Uterus (tissue), 3 donors: ENCODE measurements at regions not wholly inside any gene's neighbourhood (a gene's known extent, or its start where the extent isn't known, plus 50 kb on each side); places are given as distances from the start of the nearest gene placed in this dataset.

Experiments
- DNase-seq, 2 donors: peaks; one replicate each; pipeline ENCODE4 v3.0.0-alpha.2; 2019 to 2020
- H3K27ac ChIP-seq, 2 donors: fragments of 200-600 bp; sonication (generic); 1 replicate in 1 of 2; 2 replicates in 1 of 2; pipeline ENCODE4 v1.5.1; 2016 to 2018
- H3K27me3 ChIP-seq, 2 donors: fragments of 200-600 bp; sonication (generic); one replicate each; pipeline ENCODE4 v1.5.1; 2018 to 2019; ENCODE audit warnings: control low read depth in 1 of 2
- H3K36me3 ChIP-seq, 2 donors: fragments of 200-600 bp; sonication (generic); one replicate each; pipeline ENCODE4 v1.5.1; 2019; ENCODE audit warnings: control low read depth in 1 of 2
- H3K4me1 ChIP-seq, 2 donors: fragments of 200-600 bp; sonication (generic); one replicate each; pipeline ENCODE4 v1.5.1; 2018 to 2019; ENCODE audit warnings: control low read depth in 1 of 2
- H3K4me3 ChIP-seq, 2 donors: fragments of 200-600 bp; sonication (generic); 1 replicate in 1 of 2; 2 replicates in 1 of 2; pipeline ENCODE4 v1.5.1; 2018 to 2019; ENCODE audit warnings: mild to moderate bottlenecking in 1 of 2
- H3K9me3 ChIP-seq, 2 donors: fragments of 200-600 bp; sonication (generic); one replicate each; pipeline ENCODE4 v1.5.1; 2019; ENCODE audit warnings: control low read depth in 1 of 2
- POLR2A ChIP-seq, 2 donors: fragments of 450-650 bp; IDR thresholded peaks; one replicate each; pipeline ENCODE4 v1.6.1; 2016; ENCODE audit warnings: antibody characterized with exemption in 2 of 2, mild to moderate bottlenecking in 1 of 2, moderate library complexity in 1 of 2
- intact Hi-C: fragments of 100-400 bp; cut with DNase I; formaldehyde crosslinking; loops from one replicate; pipeline ENCODE4 v1.15.1; 2023; ENCODE audit warnings: low total_unique reads
- TF ChIP-seq, protein P1 (sequence below), 4 experiments: fragments of 200-600 bp in 2 of 4; fragments of 450-650 bp in 2 of 4; sonication (generic) in 2 of 4; IDR thresholded peaks; one replicate each; pipeline ENCODE4 v1.5.1; 2016 to 2019; ENCODE audit warnings: antibody characterized with exemption in 4 of 4, mild to moderate bottlenecking in 2 of 4, moderate library complexity in 1 of 4
- donor health status: DM: yes; HTN: yes; CAD: no.

DNA sequence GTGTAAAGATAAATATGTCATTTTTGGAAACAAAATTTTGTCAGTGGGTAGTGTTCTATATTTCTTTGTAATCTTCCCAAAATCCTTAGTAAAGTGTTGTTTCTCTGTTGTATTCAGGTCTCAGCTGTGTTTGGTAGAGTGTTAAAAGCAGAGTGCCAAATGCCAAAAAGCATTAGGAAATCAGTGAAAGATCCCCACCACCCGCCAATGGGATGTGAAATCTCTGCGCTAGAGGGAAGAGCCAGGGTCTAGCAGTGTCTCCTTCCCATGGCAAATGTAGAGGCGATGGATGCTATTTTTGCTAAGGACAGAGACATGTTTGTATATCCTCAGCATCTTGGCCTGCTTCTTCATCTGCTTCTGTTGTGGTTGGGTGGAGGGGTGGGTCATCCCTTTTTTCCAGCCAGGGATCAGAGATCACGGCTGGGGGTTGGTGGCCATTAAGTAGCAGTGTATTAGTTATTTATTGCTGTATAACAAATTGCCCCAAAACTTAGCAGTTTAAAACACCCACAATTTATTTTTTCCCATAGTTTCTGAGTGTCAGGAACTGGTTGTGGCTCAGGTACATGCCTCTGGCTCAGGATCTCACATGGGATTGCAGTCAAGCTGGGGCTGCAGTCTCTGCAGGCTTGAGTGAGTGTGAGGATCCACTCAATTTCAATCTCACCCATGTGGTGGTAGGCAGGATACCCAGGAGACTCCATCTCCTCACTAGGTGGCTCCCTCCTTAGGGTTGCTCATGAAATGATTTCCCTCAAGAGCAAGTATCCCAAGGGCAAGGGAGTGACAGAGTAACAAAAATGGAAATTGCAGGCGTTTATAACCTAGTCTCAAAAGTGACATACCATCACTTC lies 211.9 kb downstream of the MYCN start:
- Histone ChIP-seq H3K4me3 (no peak overlapping the region), H3K36me3 (no peaks in the 10 kb centered on the region), H3K27me3 (no peaks in the 10 kb centered on the region), H3K4me1 (no peaks in the 10 kb centered on the region), H3K9me3 (no peaks in the 10 kb centered on the region), H3K27ac (no peak overlapping the region)
- TF ChIP-seq POLR2A (IDR thresholded peaks at IDR 0.05) = no peak
- TF ChIP-seq, protein P1, sequence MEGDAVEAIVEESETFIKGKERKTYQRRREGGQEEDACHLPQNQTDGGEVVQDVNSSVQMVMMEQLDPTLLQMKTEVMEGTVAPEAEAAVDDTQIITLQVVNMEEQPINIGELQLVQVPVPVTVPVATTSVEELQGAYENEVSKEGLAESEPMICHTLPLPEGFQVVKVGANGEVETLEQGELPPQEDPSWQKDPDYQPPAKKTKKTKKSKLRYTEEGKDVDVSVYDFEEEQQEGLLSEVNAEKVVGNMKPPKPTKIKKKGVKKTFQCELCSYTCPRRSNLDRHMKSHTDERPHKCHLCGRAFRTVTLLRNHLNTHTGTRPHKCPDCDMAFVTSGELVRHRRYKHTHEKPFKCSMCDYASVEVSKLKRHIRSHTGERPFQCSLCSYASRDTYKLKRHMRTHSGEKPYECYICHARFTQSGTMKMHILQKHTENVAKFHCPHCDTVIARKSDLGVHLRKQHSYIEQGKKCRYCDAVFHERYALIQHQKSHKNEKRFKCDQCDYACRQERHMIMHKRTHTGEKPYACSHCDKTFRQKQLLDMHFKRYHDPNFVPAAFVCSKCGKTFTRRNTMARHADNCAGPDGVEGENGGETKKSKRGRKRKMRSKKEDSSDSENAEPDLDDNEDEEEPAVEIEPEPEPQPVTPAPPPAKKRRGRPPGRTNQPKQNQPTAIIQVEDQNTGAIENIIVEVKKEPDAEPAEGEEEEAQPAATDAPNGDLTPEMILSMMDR (IDR thresholded peaks at IDR 0.05) = no peak
- intact Hi-C loops = no loop called here
- no peak for DNase-seq

DNA sequence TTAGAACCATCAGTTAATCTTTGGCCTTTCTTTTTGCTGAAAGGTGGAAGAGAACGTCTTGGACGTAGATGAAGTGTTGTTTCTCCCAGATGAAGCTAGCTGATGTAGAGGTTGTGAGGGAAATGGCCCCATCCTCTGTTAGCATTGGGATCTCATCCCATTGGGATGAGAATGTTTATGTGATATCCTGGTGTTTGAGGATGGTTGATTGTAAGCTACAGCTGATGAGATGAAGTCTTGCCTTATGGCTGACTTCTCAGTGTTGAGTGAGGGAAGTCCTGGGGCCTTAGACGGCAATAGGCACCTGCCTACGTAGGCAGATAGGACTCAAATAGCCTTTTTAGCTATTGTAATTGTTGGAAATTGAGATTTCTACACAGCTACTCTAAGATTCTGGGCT lies 211.3 kb downstream of the MYCN start:
- no peaks in the 10 kb centered on the region for H3K4me1 ChIP-seq

DNA sequence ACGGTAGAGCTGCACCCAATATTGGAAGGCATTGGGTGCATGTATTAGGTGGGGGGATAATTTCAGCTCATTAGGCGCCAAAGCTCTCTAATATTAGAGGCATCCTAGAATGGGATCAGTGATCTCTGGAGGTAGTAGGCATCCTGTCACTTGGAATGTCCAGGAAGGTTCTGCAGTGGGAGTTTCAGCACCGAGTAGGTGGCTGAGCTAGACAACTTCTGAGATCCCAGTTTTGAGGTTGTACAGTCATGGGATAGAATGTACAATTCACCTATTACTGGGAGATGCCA lies 210.9 kb downstream of the MYCN start:
- Histone ChIP-seq H3K27ac (no peak overlapping the region), H3K36me3 (no peaks in the 10 kb centered on the region), H3K27me3 (no peaks in the 10 kb centered on the region), H3K4me1 (no peaks in the 10 kb centered on the region), H3K4me3 (no peak overlapping the region), H3K9me3 (no peaks in the 10 kb centered on the region)
- intact Hi-C loops = no loop called here
- TF ChIP-seq, protein P1 (IDR thresholded peaks at IDR 0.05) = no peak
- no peak for TF ChIP-seq POLR2A (IDR thresholded peaks at IDR 0.05)
- no peak for DNase-seq

More for the DNA sequence above, 211.3 kb downstream of the MYCN start:
- DNase-seq = no peak
- no peak overlapping the region for H3K4me3 ChIP-seq
- H3K36me3 ChIP-seq = no peaks in the 10 kb centered on the region
- H3K27ac ChIP-seq = no peak overlapping the region
- TF ChIP-seq, protein P1 (IDR thresholded peaks at IDR 0.05) = no peak
- TF ChIP-seq POLR2A (IDR thresholded peaks at IDR 0.05) = no peak
- H3K9me3 ChIP-seq = no peaks in the 10 kb centered on the region
- no peaks in the 10 kb centered on the region for H3K27me3 ChIP-seq
- intact Hi-C loops = no loop called here

DNA sequence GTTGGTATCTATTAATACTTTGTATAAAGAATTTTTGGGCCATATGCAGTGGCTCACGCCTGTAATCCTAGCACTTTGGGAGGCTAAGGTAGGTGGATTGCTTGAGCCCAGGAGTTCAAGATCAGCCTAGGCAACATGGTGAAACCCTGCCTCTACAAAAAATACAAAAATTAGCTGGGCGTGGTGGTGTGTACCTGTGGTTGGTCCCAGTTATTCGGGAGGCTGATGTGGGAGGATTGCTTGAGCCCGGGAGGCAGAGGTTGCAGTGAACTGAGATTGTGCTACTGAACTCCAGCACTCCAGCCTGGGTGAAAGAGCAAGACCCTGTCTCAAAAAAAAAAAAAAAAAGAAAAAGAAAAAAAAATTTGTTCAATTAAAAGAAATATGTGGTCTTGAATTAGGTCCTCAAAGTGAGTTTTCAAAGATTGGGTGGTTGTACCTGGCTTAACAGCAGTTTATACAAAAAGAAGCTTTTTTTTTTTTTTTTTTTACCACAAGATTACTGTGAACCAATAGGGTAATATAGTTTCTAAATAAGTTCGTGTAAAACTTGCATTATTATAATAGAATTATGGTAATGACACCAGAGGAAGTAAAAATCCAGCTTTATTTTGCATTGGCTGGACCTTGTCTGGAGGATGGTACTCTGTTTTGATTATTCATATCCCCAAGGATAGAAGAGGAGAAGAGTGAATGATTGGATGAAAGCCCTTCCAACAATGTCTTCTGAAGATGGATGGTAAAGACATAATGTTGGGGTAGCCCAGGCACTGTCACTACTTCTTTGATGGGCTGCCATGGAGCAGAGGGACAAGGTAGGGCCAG lies 210.3 kb downstream of the MYCN start:
- Histone ChIP-seq H3K9me3 (no peaks in the 10 kb centered on the region), H3K27ac (no peak overlapping the region), H3K4me3 (no peak overlapping the region), H3K4me1 (no peaks in the 10 kb centered on the region), H3K27me3 (no peaks in the 10 kb centered on the region), H3K36me3 (no peaks in the 10 kb centered on the region)
- intact Hi-C loops = no loop called here
- TF ChIP-seq, protein P1 (IDR thresholded peaks at IDR 0.05) = no peak
- no peak for TF ChIP-seq POLR2A (IDR thresholded peaks at IDR 0.05)
- DNase-seq = no peak
